Activated T-cell treated with anti-CD3 and anti-CD28 coated beads, Interleukin-2, amount 50 U/mL, for 48 hours (primary cell): ENCODE measurements at regions not wholly inside any gene's neighbourhood (a gene's known extent, or its start where the extent isn't known, plus 50 kb on each side); places are given as distances from the start of the nearest gene placed in this dataset.

Experiments
- DNase-seq, 2 experiments: peaks; one replicate each; pipeline ENCODE4 v3.0.0-alpha.2; 2020

GRCh38 chr7:85478530-85478929 is 291.7 kb upstream of the SEMA3D start:
- DNase-seq, result no peak

GRCh38 chr7:85475476-85475875 is 288.6 kb upstream of the SEMA3D start:
- DNase-seq, result no peak

- no peak for DNase-seq
Measured at GRCh38 chr7:85475071-85475470, 288.2 kb upstream of the SEMA3D start.

GRCh38 chr7:85474234-85474633 is 287.4 kb upstream of the SEMA3D start:
- DNase-seq, result no peak

GRCh38 chr7:85471740-85472139 is 284.9 kb upstream of the SEMA3D start:
- no peak for DNase-seq

GRCh38 chr7:85471307-85471706 is 284.5 kb upstream of the SEMA3D start:
- DNase-seq, result no peak

GRCh38 chr7:85469446-85470010 is 282.7 kb upstream of the SEMA3D start:
- DNase-seq, result no peak

- no peak for DNase-seq
Measured at GRCh38 chr7:85464042-85464651, 277.3 kb upstream of the SEMA3D start.

GRCh38 chr7:85462671-85463070 is 275.8 kb upstream of the SEMA3D start:
- no peak for DNase-seq

- DNase-seq, result no peak
Measured at GRCh38 chr7:85457911-85458310, 271.1 kb upstream of the SEMA3D start.

- no peak for DNase-seq
Measured at GRCh38 chr7:85456254-85456653, 269.4 kb upstream of the SEMA3D start.

- no peak for DNase-seq
Measured at GRCh38 chr7:85454904-85455303, 268.0 kb upstream of the SEMA3D start.

- no peak for DNase-seq
Measured at GRCh38 chr7:85452674-85453073, 265.8 kb upstream of the SEMA3D start.

GRCh38 chr7:85449478-85449877 is 262.6 kb upstream of the SEMA3D start:
- DNase-seq, result no peak

- DNase-seq, result no peak
Measured at GRCh38 chr7:85447004-85447403, 260.1 kb upstream of the SEMA3D start.

GRCh38 chr7:85426487-85426960 is 239.7 kb upstream of the SEMA3D start:
- no peak for DNase-seq

- no peak for DNase-seq
Measured at GRCh38 chr7:85424298-85424697, 237.4 kb upstream of the SEMA3D start.

- no peak for DNase-seq
Measured at GRCh38 chr7:85423209-85423895, 236.5 kb upstream of the SEMA3D start.

- DNase-seq, result no peak
Measured at GRCh38 chr7:85415743-85416142, 228.9 kb upstream of the SEMA3D start.

- DNase-seq, result no peak
Measured at GRCh38 chr7:85413718-85414117, 226.9 kb upstream of the SEMA3D start.

- no peak for DNase-seq
Measured at GRCh38 chr7:85412912-85413311, 226.1 kb upstream of the SEMA3D start.

GRCh38 chr7:85407391-85407790 is 220.5 kb upstream of the SEMA3D start:
- no peak for DNase-seq

- no peak for DNase-seq
Measured at GRCh38 chr7:85405016-85405902, 218.4 kb upstream of the SEMA3D start.
